ENCODE measurements at regions not wholly inside any gene's neighbourhood (a gene's known extent, or its start where the extent isn't known, plus 50 kb on each side); places are given as distances from the start of the nearest gene placed in this dataset.

- TF ChIP-seq ATF2 (IDR thresholded peaks at IDR 0.05; ENCODE audit: low read length) (no peak), HDAC2 (IDR thresholded peaks at IDR 0.05; ENCODE audit: borderline replicate concordance in 1 of 2, low read depth in 2 of 2, low read length in 2 of 2) (no peak)
Measured at GRCh38 chr2:131419441-131419840, 55.5 kb upstream of the RAB6D start (continued).

All from H1 (cell line).